Thoracic aorta (tissue), 2 donors: ENCODE measurements at regions not wholly inside any gene's neighbourhood (a gene's known extent, or its start where the extent isn't known, plus 50 kb on each side); places are given as distances from the start of the nearest gene placed in this dataset.
"Not testable (repeated sequence)": the region's sequence is repeated elsewhere in the genome, so short reads cannot be mapped to it uniquely, and the experiment has no call there.

ENCODE experiments used
- ATAC-seq: fragments of 150-250 bp; one replicate; pipeline ENCODE4 v1.8.0; 2017; ENCODE audit warnings: low read depth; ENCODE audit not compliant: insufficient number of reproducible peaks, low FRiP score
- DNase-seq: peaks from one replicate; pipeline ENCODE4 v3.0.0-alpha.2; 2020; ENCODE audit warnings: low spot score
- H3K27ac ChIP-seq, 2 donors: fragments of 200-600 bp; sonication (generic); 1 replicate in 1 of 2; 2 replicates in 1 of 2; pipeline ENCODE4 v1.5.1; 2016; ENCODE audit warnings: mild to moderate bottlenecking in 2 of 2, moderate library complexity in 2 of 2
- H3K27me3 ChIP-seq: fragments of 200-600 bp; sonication (generic); replicated peaks from 2 replicates; pipeline ENCODE4 v1.6.0; 2016; ENCODE audit warnings: mild to moderate bottlenecking; ENCODE audit not compliant: insufficient read depth
- H3K36me3 ChIP-seq: fragments of 200-600 bp; sonication (generic); one replicate; pipeline ENCODE4 v1.5.1; 2016
- H3K4me1 ChIP-seq, 2 donors: fragments of 200-600 bp; sonication (generic); 1 replicate in 1 of 2; 2 replicates in 1 of 2; pipeline versions ENCODE4 v1.5.1 to v1.6.0; 2016; ENCODE audit warnings: low read depth in 2 of 2, mild to moderate bottlenecking in 1 of 2; ENCODE audit not compliant: control insufficient read depth in 1 of 2
- H3K4me3 ChIP-seq: fragments of 200-600 bp; sonication (generic); 2 replicates; pipeline ENCODE4 v1.5.1; 2016; ENCODE audit warnings: mild to moderate bottlenecking
- H3K9me3 ChIP-seq: fragments of 200-600 bp; sonication (generic); 2 replicates; pipeline ENCODE4 v1.5.1; 2016
- TF ChIP-seq, protein P1 (sequence below): fragments of 200-600 bp; sonication (generic); IDR thresholded peaks from one replicate; pipeline ENCODE4 v1.5.1; 2019; ENCODE audit warnings: antibody characterized with exemption

DNA sequence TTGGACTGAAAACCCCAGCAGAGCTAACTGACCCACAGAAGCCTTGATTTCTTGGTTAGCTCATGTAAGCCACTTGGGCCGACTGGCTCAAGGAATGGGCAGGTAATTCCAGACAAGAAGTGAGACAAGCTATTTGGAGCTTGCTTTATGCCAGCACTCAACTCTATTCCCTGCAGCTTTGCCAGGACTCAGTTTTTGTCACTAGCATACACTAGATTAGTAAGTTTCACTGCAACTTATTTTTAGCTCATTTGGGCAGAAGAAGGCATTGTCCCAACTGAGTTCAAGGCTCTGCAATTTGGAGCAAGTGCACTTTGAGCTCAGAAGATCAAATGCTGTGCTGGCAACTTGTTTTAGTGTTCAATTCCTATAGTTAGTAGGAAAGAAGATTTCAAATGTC is 116.1 kb downstream of the SLC4A3 start:
- DNase-seq (no peak), ATAC-seq (no peak)
- H3K27ac ChIP-seq: no peak overlapping the region
- H3K4me1 ChIP-seq: peaks cover 4 to 13% of the 10 kb centered on the region in 2 donors
- H3K36me3 ChIP-seq: no peaks in the 10 kb centered on the region
- TF ChIP-seq, protein P1, sequence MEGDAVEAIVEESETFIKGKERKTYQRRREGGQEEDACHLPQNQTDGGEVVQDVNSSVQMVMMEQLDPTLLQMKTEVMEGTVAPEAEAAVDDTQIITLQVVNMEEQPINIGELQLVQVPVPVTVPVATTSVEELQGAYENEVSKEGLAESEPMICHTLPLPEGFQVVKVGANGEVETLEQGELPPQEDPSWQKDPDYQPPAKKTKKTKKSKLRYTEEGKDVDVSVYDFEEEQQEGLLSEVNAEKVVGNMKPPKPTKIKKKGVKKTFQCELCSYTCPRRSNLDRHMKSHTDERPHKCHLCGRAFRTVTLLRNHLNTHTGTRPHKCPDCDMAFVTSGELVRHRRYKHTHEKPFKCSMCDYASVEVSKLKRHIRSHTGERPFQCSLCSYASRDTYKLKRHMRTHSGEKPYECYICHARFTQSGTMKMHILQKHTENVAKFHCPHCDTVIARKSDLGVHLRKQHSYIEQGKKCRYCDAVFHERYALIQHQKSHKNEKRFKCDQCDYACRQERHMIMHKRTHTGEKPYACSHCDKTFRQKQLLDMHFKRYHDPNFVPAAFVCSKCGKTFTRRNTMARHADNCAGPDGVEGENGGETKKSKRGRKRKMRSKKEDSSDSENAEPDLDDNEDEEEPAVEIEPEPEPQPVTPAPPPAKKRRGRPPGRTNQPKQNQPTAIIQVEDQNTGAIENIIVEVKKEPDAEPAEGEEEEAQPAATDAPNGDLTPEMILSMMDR: no peak
- H3K27me3 ChIP-seq: no peaks in the 10 kb centered on the region
- H3K4me3 ChIP-seq: no peak overlapping the region
- H3K9me3 ChIP-seq: no peaks in the 10 kb centered on the region

DNA sequence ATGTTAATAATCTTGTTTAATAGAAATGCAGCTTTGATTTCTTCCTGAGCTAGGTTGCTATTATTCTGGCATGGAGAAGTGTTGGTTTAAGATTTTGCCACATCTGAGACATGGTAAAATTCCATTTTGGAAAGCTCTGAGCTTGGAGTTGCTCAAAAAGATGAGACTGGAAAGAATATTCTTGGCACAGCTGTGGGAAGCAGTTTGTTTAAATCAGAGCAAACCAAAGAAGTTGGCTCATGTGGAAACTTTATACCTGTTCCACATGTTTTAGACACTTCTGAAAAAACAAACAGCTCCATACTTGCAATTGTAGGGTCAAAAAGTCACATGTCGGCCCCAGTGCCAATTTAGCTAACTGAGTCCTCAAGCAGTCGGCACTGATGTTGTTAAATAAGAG is 116.6 kb downstream of the SLC4A3 start:
- H3K36me3 ChIP-seq: no peaks in the 10 kb centered on the region
- no peaks in the 10 kb centered on the region for H3K9me3 ChIP-seq
- H3K27ac ChIP-seq: no peak overlapping the region
- ATAC-seq (no peak), DNase-seq (no peak)
- TF ChIP-seq, protein P1: no peak
- H3K27me3 ChIP-seq: no peaks in the 10 kb centered on the region
- H3K4me3 ChIP-seq: no peak overlapping the region
- peaks cover 4 to 13% of the 10 kb centered on the region in 2 donors for H3K4me1 ChIP-seq

GRCh38 chr2:219744600-219744999 is 117.2 kb downstream of the SLC4A3 start:
- TF ChIP-seq, protein P1: no peak
- Histone ChIP-seq H3K4me3 (no peak overlapping the region), H3K27ac (no peak overlapping the region), H3K36me3 (no peaks in the 10 kb centered on the region), H3K9me3 (no peaks in the 10 kb centered on the region), H3K4me1 (peaks cover 4 to 13% of the 10 kb centered on the region in 2 donors), H3K27me3 (no peaks in the 10 kb centered on the region)
- ATAC-seq (no peak), DNase-seq (no peak)

- no peak overlapping the region for H3K27ac ChIP-seq
- TF ChIP-seq, protein P1: no peak
- peaks cover 4 to 13% of the 10 kb centered on the region in 2 donors for H3K4me1 ChIP-seq
- H3K36me3 ChIP-seq: no peaks in the 10 kb centered on the region
- H3K4me3 ChIP-seq: no peak overlapping the region
- no peaks in the 10 kb centered on the region for H3K9me3 ChIP-seq
- DNase-seq (no peak), ATAC-seq (no peak)
- H3K27me3 ChIP-seq: no peaks in the 10 kb centered on the region
These were observed 120.2 kb downstream of the SLC4A3 start for GRCh38 chr2:219747637-219748036.

GRCh38 chr2:219748671-219749570 is 121.5 kb downstream of the SLC4A3 start:
- Histone ChIP-seq H3K9me3 (no peaks in the 10 kb centered on the region), H3K27me3 (no peaks in the 10 kb centered on the region), H3K4me3 (no peak overlapping the region), H3K36me3 (no peaks in the 10 kb centered on the region), H3K27ac (no peak overlapping the region), H3K4me1 (peaks cover 0 to 5% of the 10 kb centered on the region in 2 donors)
- ATAC-seq (no peak), DNase-seq (no peak)
- TF ChIP-seq, protein P1: no peak

- ATAC-seq, H3K9me3 ChIP-seq, H3K4me3 ChIP-seq, H3K36me3 ChIP-seq, DNase-seq, H3K4me1 ChIP-seq, H3K27ac ChIP-seq, H3K27me3 ChIP-seq: not testable (repeated sequence)
These were observed 123.7 kb downstream of the SLC4A3 start for GRCh38 chr2:219751121-219751520.
